HCT116 (cell line): ENCODE measurements at regions not wholly inside any gene's neighbourhood (a gene's known extent, or its start where the extent isn't known, plus 50 kb on each side); places are given as distances from the start of the nearest gene placed in this dataset.

ENCODE experiments used
- ATAC-seq: fragments of 200-7000 bp; cut with Tn5 transposase; 2 replicates; pipeline ENCODE4 v1.9.1; 2020; ENCODE audit warnings: mild to moderate bottlenecking, moderate library complexity
- BruUV-seq: library from RNA; stranded (reverse); fragments of 400-500 nt; replicated peaks from 2 replicates; lab custom pipeline; 2021; lab: Mats Ljungman, UMichigan
- CTCF ChIA-PET: fragments of 300-600 bp; sonication (Branson Sonifier 250); formaldehyde crosslinking; loops from one replicate; lab custom pipeline; 2021; ENCODE audit warnings: antibody characterized with exemption; lab: Charles Lee
- POLR2A ChIA-PET: fragments of 300-600, 350-600 bp; sonication (Branson Sonifier 250); formaldehyde crosslinking; loops from one replicate; lab custom pipeline; 2021; ENCODE audit warnings: antibody characterized with exemption; lab: Charles Lee
- RAD21 ChIA-PET, 2 experiments: fragments of 300-600 bp; sonication (Branson Sonifier 250); formaldehyde crosslinking; loops; one replicate each; lab custom pipeline; 2023; ENCODE audit warnings: low total read pairs in 2 of 2; ENCODE audit not compliant: uncharacterized antibody in 2 of 2, unreplicated experiment in 2 of 2, low non-redundant PET in 1 of 2; lab: Charles Lee
- DNase-seq: peaks from one replicate; pipeline ENCODE4 v3.0.0-alpha.2; 2010; ENCODE audit warnings: low read depth, low spot score
- H2AFZ ChIP-seq: fragments of 200-600 bp; shearing (Covaris generic), sonication (generic); 2 replicates; pipeline ENCODE4 v1.6.1; 2017; ENCODE audit warnings: low read depth, mixed run types, mixed read lengths, antibody characterized with exemption, low read length; ENCODE audit not compliant: poor library complexity, severe bottlenecking
- H3K27ac ChIP-seq: 2 replicates; pipeline ENCODE4 v1.5.1; 2012; ENCODE audit warnings: low read depth, low read length
- H3K27me3 ChIP-seq: fragments of 200-600 bp; sonication (generic); 2 replicates; pipeline ENCODE4 v1.6.1; 2016; ENCODE audit warnings: mixed run types, low read length, mixed read lengths; ENCODE audit not compliant: insufficient read depth
- H3K36me3 ChIP-seq, 2 experiments: fragments of 200-500 bp in 1 of 2; fragments of 200-600 bp in 1 of 2; sonication (Bioruptor generic) in 1 of 2; sonication (generic) in 1 of 2; 2 replicates each; pipeline versions ENCODE4 v1.5.1 to v1.6.1; 2014 to 2016; ENCODE audit warnings: low read length in 2 of 2, inconsistent platforms in 1 of 2, mixed read lengths in 1 of 2, mixed run types in 1 of 2; ENCODE audit not compliant: insufficient read depth in 2 of 2, control insufficient read depth in 1 of 2
- H3K4me1 ChIP-seq, 2 experiments: fragments of 200-600 bp in 1 of 2; sonication (generic) in 1 of 2; 2 replicates each; pipeline versions ENCODE4 v1.5.1 to v1.6.1; 2012 to 2017; ENCODE audit warnings: low read length in 2 of 2, inconsistent platforms in 1 of 2, mild to moderate bottlenecking in 1 of 2, mixed read lengths in 1 of 2, mixed run types in 1 of 2, moderate library complexity in 1 of 2; ENCODE audit not compliant: insufficient read depth in 2 of 2, control insufficient read depth in 1 of 2
- H3K4me2 ChIP-seq: fragments of 200-600 bp; sonication (generic); 2 replicates; pipeline ENCODE4 v1.6.1; 2017; ENCODE audit warnings: mixed run types, low read length, mixed read lengths
- H3K4me3 ChIP-seq, 2 experiments: fragments of 200-600 bp in 1 of 2; sonication (generic) in 1 of 2; replicated peaks in 1 of 2; 2 replicates each; pipeline ENCODE4 v1.5.1; 2011 to 2016; ENCODE audit warnings: low read length in 2 of 2, control low read depth in 1 of 2, low read depth in 1 of 2, mild to moderate bottlenecking in 1 of 2, mixed read lengths in 1 of 2, mixed run types in 1 of 2
- H3K79me2 ChIP-seq: fragments of 200-600 bp; sonication (generic); 2 replicates; pipeline ENCODE4 v1.6.1; 2017; ENCODE audit warnings: mild to moderate bottlenecking, mixed run types, low read length, moderate library complexity, mixed read lengths; ENCODE audit not compliant: insufficient read depth
- H3K9ac ChIP-seq: fragments of 200-600 bp; sonication (generic); 2 replicates; pipeline ENCODE4 v1.6.1; 2016; ENCODE audit warnings: low read length, mixed read lengths
- H3K9me2 ChIP-seq: fragments of 200-600 bp; sonication (generic), shearing (Covaris generic); 2 replicates; pipeline ENCODE4 v1.6.1; 2017; ENCODE audit warnings: mixed run types, mild to moderate bottlenecking, moderate library complexity; ENCODE audit not compliant: insufficient read depth
- H3K9me3 ChIP-seq, 2 experiments: fragments of 200-500 bp in 1 of 2; fragments of 200-600 bp in 1 of 2; sonication (Bioruptor generic) in 1 of 2; sonication (generic) in 1 of 2; 2 replicates each; pipeline ENCODE4 v1.6.1; 2014 to 2017; ENCODE audit warnings: low read length in 2 of 2, mixed read lengths in 2 of 2, inconsistent platforms in 1 of 2, low read depth in 1 of 2, mild to moderate bottlenecking in 1 of 2, mixed run types in 1 of 2, moderate library complexity in 1 of 2; ENCODE audit not compliant: control insufficient read depth in 1 of 2, insufficient read depth in 1 of 2
- H4K20me1 ChIP-seq: fragments of 200-600 bp; sonication (generic), shearing (Covaris generic); 2 replicates; pipeline ENCODE4 v1.6.1; 2017; ENCODE audit warnings: mixed run types, mild to moderate bottlenecking, moderate library complexity; ENCODE audit not compliant: insufficient read depth
- ATF3 ChIP-seq: IDR thresholded peaks from 2 replicates; pipeline ENCODE4 v1.6.1; 2012
- CBX3 ChIP-seq: IDR thresholded peaks from 2 replicates; pipeline ENCODE4 v1.6.1; 2012; ENCODE audit warnings: low read depth
- CEBPB ChIP-seq: IDR thresholded peaks from 2 replicates; pipeline ENCODE4 v1.6.1; 2012; ENCODE audit warnings: low read depth
- CTCF ChIP-seq, 3 experiments: fragments of 200-600 bp in 1 of 3; sonication (generic) in 1 of 3; IDR thresholded peaks in 2 of 3; conservative IDR thresholded peaks in 1 of 3; 2 replicates each; pipeline ENCODE4 v1.5.1; 2012 to 2017; ENCODE audit warnings: low read depth in 2 of 3, low read length in 2 of 3, antibody characterized with exemption in 1 of 3, borderline replicate concordance in 1 of 3, control low read depth in 1 of 3, mild to moderate bottlenecking in 1 of 3, mixed read lengths in 1 of 3, mixed run types in 1 of 3, moderate library complexity in 1 of 3; ENCODE audit not compliant: insufficient read depth in 1 of 3
- EGR1 ChIP-seq: IDR thresholded peaks from 2 replicates; pipeline ENCODE4 v1.6.1; 2012; ENCODE audit warnings: low read depth
- ELF1 ChIP-seq: IDR thresholded peaks from 2 replicates; pipeline ENCODE4 v1.6.1; 2012; ENCODE audit warnings: low read depth, borderline replicate concordance
- EZH2 ChIP-seq: fragments of 200-600 bp; sonication (generic); IDR thresholded peaks from 2 replicates; pipeline ENCODE4 v1.6.1; 2017; ENCODE audit warnings: antibody characterized with exemption, mixed run types
- EZH2phosphoT487 ChIP-seq: fragments of 200-600 bp; IDR thresholded peaks from 2 replicates; pipeline ENCODE4 v1.6.1; 2018; ENCODE audit warnings: antibody characterized with exemption, borderline replicate concordance
- FOSL1 ChIP-seq: IDR thresholded peaks from 2 replicates; pipeline ENCODE4 v1.6.1; 2012; ENCODE audit warnings: low read depth
- JUND ChIP-seq: IDR thresholded peaks from 2 replicates; pipeline ENCODE4 v1.6.1; 2012
- MAX ChIP-seq: IDR thresholded peaks from 2 replicates; pipeline ENCODE4 v1.6.1; 2012
- POLR2AphosphoS5 ChIP-seq: IDR thresholded peaks from 2 replicates; pipeline ENCODE4 v1.6.1; 2011; ENCODE audit warnings: mild to moderate bottlenecking, low read depth, low read length, moderate library complexity
- SIN3A ChIP-seq: IDR thresholded peaks from 2 replicates; pipeline ENCODE4 v1.6.1; 2012; ENCODE audit warnings: low read depth
- SP1 ChIP-seq: IDR thresholded peaks from 2 replicates; pipeline ENCODE4 v1.6.1; 2012; ENCODE audit warnings: low read depth
- SRF ChIP-seq: IDR thresholded peaks from 2 replicates; pipeline ENCODE4 v1.6.1; 2012; ENCODE audit warnings: low read depth
- TCF7L2 ChIP-seq: IDR thresholded peaks from 2 replicates; pipeline ENCODE4 v1.7.0; 2011; ENCODE audit warnings: borderline replicate concordance, inconsistent platforms; ENCODE audit not compliant: insufficient read depth, insufficient read length; ENCODE audit errors: extremely low read depth
- YY1 ChIP-seq: IDR thresholded peaks from 2 replicates; pipeline ENCODE4 v1.6.1; 2011; ENCODE audit warnings: low read length, low read depth, moderate library complexity, mild to moderate bottlenecking; ENCODE audit not compliant: insufficient replicate concordance; ENCODE audit errors: extremely low read depth
- ZFX ChIP-seq: fragments of 450-650 bp; IDR thresholded peaks from 2 replicates; pipeline ENCODE4 v1.6.1; 2017
- ZNF274 ChIP-seq: fragments of 200-500 bp; sonication (Bioruptor generic); IDR thresholded peaks from 2 replicates; pipeline ENCODE4 v1.6.1; 2014; ENCODE audit warnings: mild to moderate bottlenecking, low read depth, low read length, inconsistent platforms
- intact Hi-C: fragments of 100-400 bp; cut with micrococcal nuclease; formaldehyde crosslinking; loops from 2 replicates; pipeline ENCODE4 v1.10.0; 2022

- intact Hi-C loops, result no loop called here
- ChIA-PET POLR2A (no interaction called here), RAD21 (no interaction called here), CTCF (no interaction called here)
- Histone ChIP-seq H3K9ac (no peak overlapping the region), H3K4me3 (no peak overlapping the region), H3K36me3 (no peaks in the 10 kb centered on the region), H3K27me3 (peaks cover 34% of the 10 kb centered on the region), H3K4me1 (no peaks in the 10 kb centered on the region), H3K4me2 (no peak overlapping the region), H3K79me2 (no peaks in the 10 kb centered on the region), H2AFZ (no peak overlapping the region), H4K20me1 (no peaks in the 10 kb centered on the region), H3K27ac (no peak overlapping the region), H3K9me2 (no peaks in the 10 kb centered on the region), H3K9me3 (no peaks in the 10 kb centered on the region)
- no peak for ATAC-seq
- TF ChIP-seq SIN3A, result no peak
- TF ChIP-seq JUND, result no peak
- no peak for TF ChIP-seq TCF7L2
- TF ChIP-seq EGR1, result no peak
- TF ChIP-seq CBX3, result no peak
- no peak for TF ChIP-seq CEBPB
- no peak for TF ChIP-seq YY1
- TF ChIP-seq EZH2phosphoT487, result no peak
- no peak for TF ChIP-seq ATF3
- no peak for TF ChIP-seq ZFX
- no peak for DNase-seq
- BruUV-seq, result no TSS peak
These were observed 284.5 kb downstream of the TMEM38B start for GRCh38 chr9:105978826-105979225.

- Histone ChIP-seq H3K4me1 (no peaks in the 10 kb centered on the region), H3K9ac (no peak overlapping the region), H3K36me3 (no peaks in the 10 kb centered on the region), H3K27me3 (peaks cover 38% of the 10 kb centered on the region), H3K4me2 (no peak overlapping the region), H4K20me1 (no peaks in the 10 kb centered on the region), H3K9me3 (no peaks in the 10 kb centered on the region), H3K9me2 (no peaks in the 10 kb centered on the region), H3K79me2 (no peaks in the 10 kb centered on the region), H3K4me3 (no peak overlapping the region), H3K27ac (no peak overlapping the region), H2AFZ (no peak overlapping the region)
- ChIA-PET POLR2A (no interaction called here), CTCF (no interaction called here), RAD21 (no interaction called here)
- BruUV-seq, result no TSS peak
- no peak for DNase-seq
- no peak for ATAC-seq
- no peak for TF ChIP-seq MAX
- TF ChIP-seq POLR2AphosphoS5, result no peak
- TF ChIP-seq ZNF274, result no peak
- TF ChIP-seq CEBPB, result no peak
- no peak for TF ChIP-seq EZH2
- TF ChIP-seq ZFX, result no peak
- TF ChIP-seq CBX3, result no peak
- TF ChIP-seq TCF7L2, result no peak
- no peak for TF ChIP-seq FOSL1
- TF ChIP-seq SRF, result no peak
- no peak for TF ChIP-seq SP1
- TF ChIP-seq EGR1, result no peak
- no peak for TF ChIP-seq EZH2phosphoT487
- TF ChIP-seq JUND, result no peak
- TF ChIP-seq ELF1, result no peak
- no peak for TF ChIP-seq YY1
- TF ChIP-seq CTCF (IDR thresholded peaks at IDR 0.05 in 2 of 3, conservative IDR thresholded peaks at IDR 0.05 in 1 of 3; ENCODE audit: borderline replicate concordance in 1 of 3, insufficient read depth in 1 of 3, low read depth in 2 of 3, low read length in 2 of 3), result no peak
- intact Hi-C loops, result no loop called here
These were observed 284.9 kb downstream of the TMEM38B start for GRCh38 chr9:105979290-105979689.
